ENCODE measurements at regions not wholly inside any gene's neighbourhood (a gene's known extent, or its start where the extent isn't known, plus 50 kb on each side); places are given as distances from the start of the nearest gene placed in this dataset.

DNA sequence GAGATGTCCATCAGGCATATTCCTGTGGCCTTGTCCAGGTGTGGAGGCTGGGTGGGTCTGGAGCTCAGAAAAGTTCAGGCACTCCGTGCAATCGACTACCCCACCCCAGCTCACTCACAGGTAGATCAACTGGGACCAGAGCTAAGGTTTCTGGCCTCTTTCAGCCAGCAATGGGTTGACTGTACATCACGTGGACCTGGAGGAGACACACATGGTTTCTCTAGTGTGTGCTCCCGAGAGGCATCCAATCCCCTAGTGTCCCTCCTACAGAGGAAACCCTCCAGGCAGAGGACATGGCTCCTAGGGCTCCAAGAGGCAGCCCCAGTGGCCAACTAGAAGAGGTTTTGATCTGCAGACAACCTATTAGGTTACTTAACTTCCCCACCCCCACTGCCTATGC lies 119.5 kb upstream of the RGS6 start:
- WGBS, 5 donors, result 58 to 83% (median 77%) methylated on average over 4 of the region's 4 CpGs
- intact Hi-C loops (cut with DNase I; ENCODE audit: low total_unique reads), result no loop called here
- Histone ChIP-seq H3K4me3 (no peak overlapping the region), H3K27me3 (replicated peaks in 1 of 7) (peaks cover 0 to 8% (median 0%) of the 10 kb centered on the region in 7 donors), H3K9me3 (peaks cover 0 to 11% (median 0%) of the 10 kb centered on the region in 8 donors), H3K4me1 (no peaks in the 10 kb centered on the region), H3K27ac (no peak overlapping the region), H3K36me3 (no peaks in the 10 kb centered on the region)
- no peak for DNase-seq
- TF ChIP-seq POLR2AphosphoS5 (IDR thresholded peaks at IDR 0.05), result no peak
- TF ChIP-seq CTCF (IDR thresholded peaks at IDR 0.05 in 8 of 11, conservative IDR thresholded peaks at IDR 0.05 in 3 of 11), result no peak
- no peak for TF ChIP-seq POLR2A (IDR thresholded peaks at IDR 0.05)

DNA sequence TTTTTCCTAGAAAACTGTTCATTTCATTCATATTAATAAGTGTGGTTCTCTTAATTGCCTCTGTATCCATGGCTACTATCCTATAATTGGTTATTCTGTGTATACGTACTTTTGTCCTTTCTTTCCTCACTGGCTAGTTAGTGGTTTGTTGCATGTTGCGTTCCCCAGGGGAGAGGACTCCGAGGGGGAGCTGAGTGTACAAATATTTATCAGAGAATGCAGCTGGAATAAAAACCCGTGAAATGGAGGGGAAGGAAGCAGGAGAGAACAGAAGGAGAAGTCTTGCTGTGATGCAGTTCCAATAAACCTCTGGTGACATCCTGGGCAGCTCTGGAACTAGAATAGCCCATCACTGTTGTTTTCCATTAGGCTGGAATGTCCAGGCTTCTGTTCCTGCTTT lies 117.1 kb upstream of the RGS6 start:
- Histone ChIP-seq H3K4me3 (no peak overlapping the region), H3K27ac (no peak overlapping the region), H3K36me3 (no peaks in the 10 kb centered on the region), H3K4me1 (no peaks in the 10 kb centered on the region), H3K27me3 (replicated peaks in 1 of 7) (peaks cover 0 to 8% (median 0%) of the 10 kb centered on the region in 7 donors), H3K9me3 (peaks cover 0 to 11% (median 0%) of the 10 kb centered on the region in 8 donors)
- no peak for TF ChIP-seq CTCF (IDR thresholded peaks at IDR 0.05 in 8 of 11, conservative IDR thresholded peaks at IDR 0.05 in 3 of 11)
- TF ChIP-seq POLR2AphosphoS5 (IDR thresholded peaks at IDR 0.05), result no peak
- TF ChIP-seq POLR2A (IDR thresholded peaks at IDR 0.05), result no peak
- intact Hi-C loops (cut with DNase I; ENCODE audit: low total_unique reads), result no loop called here
- no peak for DNase-seq
- WGBS, 5 donors, result 31 to 45% (median 40%) methylated on average over 4 of the region's 4 CpGs

DNA sequence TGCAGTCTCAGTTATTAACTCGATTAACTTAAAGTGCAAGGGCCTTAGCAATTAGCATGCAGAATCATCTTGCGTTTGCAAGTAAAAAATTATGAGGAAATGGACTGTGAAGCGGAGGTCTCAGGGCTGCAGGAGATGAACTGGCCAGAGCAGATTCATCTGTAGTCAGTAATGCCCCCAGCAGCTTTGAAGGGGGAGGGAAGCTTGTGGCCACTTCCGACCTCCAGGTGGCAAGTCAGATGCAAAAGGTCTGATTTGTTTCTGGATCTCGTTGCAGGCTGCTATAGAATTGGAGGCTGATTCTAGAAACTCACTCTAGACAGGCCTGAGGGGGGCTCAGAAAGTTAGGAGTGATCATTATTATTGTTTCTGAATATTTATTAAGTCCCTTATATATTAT lies 107.4 kb upstream of the RGS6 start:
- H3K9me3 ChIP-seq, result peaks cover 0 to 8% (median under 1%) of the 10 kb centered on the region in 8 donors
- no peak overlapping the region for H3K4me3 ChIP-seq
- H3K27me3 ChIP-seq (replicated peaks in 1 of 7), result peaks cover 0 to 14% (median 0%) of the 10 kb centered on the region in 7 donors
- DNase-seq, result no peak
- WGBS, 5 donors, result 68 to 84% (median 78%) methylated on average over 5 of the region's 5 CpGs
- H3K27ac ChIP-seq, result no peak overlapping the region
- H3K4me1 ChIP-seq, result no peaks in the 10 kb centered on the region
- H3K36me3 ChIP-seq, result no peaks in the 10 kb centered on the region
- TF ChIP-seq CTCF (IDR thresholded peaks at IDR 0.05 in 8 of 11, conservative IDR thresholded peaks at IDR 0.05 in 3 of 11) (no peak), POLR2AphosphoS5 (IDR thresholded peaks at IDR 0.05) (no peak), POLR2A (IDR thresholded peaks at IDR 0.05) (no peak)
- intact Hi-C loops (cut with DNase I; ENCODE audit: low total_unique reads), result no loop called here

DNA sequence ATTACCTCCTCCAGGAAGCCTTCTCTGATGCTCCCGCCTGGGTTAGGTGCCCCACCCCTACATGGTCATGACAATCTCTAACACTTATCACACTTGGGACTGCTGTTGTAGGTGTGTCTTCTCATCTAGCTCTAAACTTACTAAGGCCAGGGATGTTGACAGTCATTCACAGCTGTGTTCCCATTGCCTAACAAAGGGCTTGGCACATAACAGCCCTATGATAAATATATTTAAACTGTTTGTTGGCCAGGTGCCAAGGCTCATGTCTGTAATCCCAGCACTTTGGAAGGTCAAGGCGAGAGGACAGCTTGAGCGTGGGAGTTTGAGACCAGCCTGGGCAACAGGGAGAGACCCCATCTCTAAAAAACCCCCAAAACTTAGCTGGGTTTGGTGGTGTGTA lies 98.8 kb upstream of the RGS6 start:
- WGBS, 5 donors, result 72 to 88% (median 79%) methylated on average over 3 of the region's 3 CpGs
- TF ChIP-seq POLR2A (IDR thresholded peaks at IDR 0.05) (no peak), POLR2AphosphoS5 (IDR thresholded peaks at IDR 0.05) (no peak), CTCF (IDR thresholded peaks at IDR 0.05 in 8 of 11, conservative IDR thresholded peaks at IDR 0.05 in 3 of 11) (no peak)
- intact Hi-C loops (cut with DNase I; ENCODE audit: low total_unique reads), result no loop called here

More for the DNA sequence above, 98.8 kb upstream of the RGS6 start:
- Histone ChIP-seq H3K36me3 (no peaks in the 10 kb centered on the region), H3K4me1 (no peaks in the 10 kb centered on the region), H3K27me3 (replicated peaks in 1 of 7) (no peaks in the 10 kb centered on the region), H3K4me3 (no peak overlapping the region), H3K27ac (no peak overlapping the region), H3K9me3 (peaks cover 0 to 41% (median 25%) of the 10 kb centered on the region in 8 donors)
- DNase-seq, result no peak
